Endothelial cell of umbilical vein (primary cell): ENCODE measurements at regions not wholly inside any gene's neighbourhood (a gene's known extent, or its start where the extent isn't known, plus 50 kb on each side); places are given as distances from the start of the nearest gene placed in this dataset.

Source experiments
- EZH2 ChIP-seq: IDR thresholded peaks from 2 replicates; pipeline ENCODE4 v1.6.1; 2012; ENCODE audit warnings: borderline replicate concordance, low read depth, mild to moderate bottlenecking, moderate library complexity, low read length, inconsistent platforms; ENCODE audit not compliant: severe bottlenecking
- FOS ChIP-seq: IDR thresholded peaks from 2 replicates; pipeline ENCODE4 v1.6.1; 2011; ENCODE audit warnings: mild to moderate bottlenecking, low read length, moderate library complexity, borderline replicate concordance; ENCODE audit not compliant: insufficient read depth
- JUN ChIP-seq: IDR thresholded peaks from 2 replicates; pipeline ENCODE4 v1.6.1; 2011; ENCODE audit warnings: borderline replicate concordance, low read depth; ENCODE audit not compliant: insufficient read length, insufficient read depth
- MYC ChIP-seq: IDR thresholded peaks from one replicate; pipeline ENCODE4 v1.6.1; 2011; ENCODE audit warnings: mild to moderate bottlenecking, low read depth, low read length
- POLR2A ChIP-seq: IDR thresholded peaks from 2 replicates; pipeline ENCODE4 v1.6.1; 2012; ENCODE audit warnings: low read depth, mild to moderate bottlenecking, control low read depth, low read length
- POLR2AphosphoS5 ChIP-seq: IDR thresholded peaks from 2 replicates; pipeline ENCODE4 v1.6.1; 2012; ENCODE audit warnings: low read depth, mild to moderate bottlenecking, control low read depth, low read length, moderate library complexity; ENCODE audit not compliant: insufficient read depth
- TF ChIP-seq, protein P1 (sequence below), 2 donors: IDR thresholded peaks; 1 replicate in 1 of 2; 2 replicates in 1 of 2; pipeline ENCODE4 v1.5.1; 2011; ENCODE audit warnings: low read length in 2 of 2, mild to moderate bottlenecking in 2 of 2, moderate library complexity in 2 of 2, control low read depth in 1 of 2, inconsistent platforms in 1 of 2, low read depth in 1 of 2; ENCODE audit not compliant: insufficient read depth in 1 of 2; ENCODE audit errors: extremely low read depth in 1 of 2
- TF ChIP-seq, protein P2 (sequence below): IDR thresholded peaks from 2 replicates; pipeline ENCODE4 v1.6.1; 2011; ENCODE audit not compliant: insufficient read depth, insufficient read length

GRCh38 chr10:53382543-53382942 is 610.0 kb upstream of the MBL2 start:
- TF ChIP-seq, protein P1, sequence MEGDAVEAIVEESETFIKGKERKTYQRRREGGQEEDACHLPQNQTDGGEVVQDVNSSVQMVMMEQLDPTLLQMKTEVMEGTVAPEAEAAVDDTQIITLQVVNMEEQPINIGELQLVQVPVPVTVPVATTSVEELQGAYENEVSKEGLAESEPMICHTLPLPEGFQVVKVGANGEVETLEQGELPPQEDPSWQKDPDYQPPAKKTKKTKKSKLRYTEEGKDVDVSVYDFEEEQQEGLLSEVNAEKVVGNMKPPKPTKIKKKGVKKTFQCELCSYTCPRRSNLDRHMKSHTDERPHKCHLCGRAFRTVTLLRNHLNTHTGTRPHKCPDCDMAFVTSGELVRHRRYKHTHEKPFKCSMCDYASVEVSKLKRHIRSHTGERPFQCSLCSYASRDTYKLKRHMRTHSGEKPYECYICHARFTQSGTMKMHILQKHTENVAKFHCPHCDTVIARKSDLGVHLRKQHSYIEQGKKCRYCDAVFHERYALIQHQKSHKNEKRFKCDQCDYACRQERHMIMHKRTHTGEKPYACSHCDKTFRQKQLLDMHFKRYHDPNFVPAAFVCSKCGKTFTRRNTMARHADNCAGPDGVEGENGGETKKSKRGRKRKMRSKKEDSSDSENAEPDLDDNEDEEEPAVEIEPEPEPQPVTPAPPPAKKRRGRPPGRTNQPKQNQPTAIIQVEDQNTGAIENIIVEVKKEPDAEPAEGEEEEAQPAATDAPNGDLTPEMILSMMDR (IDR thresholded peaks at IDR 0.05; ENCODE audit: extremely low read depth in 1 of 2, insufficient read depth in 1 of 2, low read depth in 1 of 2, low read length in 2 of 2) = no peak
- TF ChIP-seq POLR2AphosphoS5 (no peak), EZH2 (no peak), FOS (no peak), JUN (no peak), POLR2A (no peak), MYC (no peak)
- TF ChIP-seq, protein P2, sequence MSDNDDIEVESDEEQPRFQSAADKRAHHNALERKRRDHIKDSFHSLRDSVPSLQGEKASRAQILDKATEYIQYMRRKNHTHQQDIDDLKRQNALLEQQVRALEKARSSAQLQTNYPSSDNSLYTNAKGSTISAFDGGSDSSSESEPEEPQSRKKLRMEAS = no peak
